ENCODE measurements at regions not wholly inside any gene's neighbourhood (a gene's known extent, or its start where the extent isn't known, plus 50 kb on each side); places are given as distances from the start of the nearest gene placed in this dataset.

GRCh38 chr1:29636936-29637335, 400.6 kb downstream of the PTPRU start:
- TF ChIP-seq CTCF (IDR thresholded peaks at IDR 0.05) (no peak), POLR2A (IDR thresholded peaks at IDR 0.05; ENCODE audit: low read depth) (no peak), POLR2AphosphoS5 (IDR thresholded peaks at IDR 0.05) (no peak), EP300 (IDR thresholded peaks at IDR 0.05) (no peak)

All from esophagus muscularis mucosa (tissue), 4 donors.